PFSK-1 (cell line): ENCODE measurements at regions not wholly inside any gene's neighbourhood (a gene's known extent, or its start where the extent isn't known, plus 50 kb on each side); places are given as distances from the start of the nearest gene placed in this dataset.

Source experiments
- FOXP2 ChIP-seq: optimal IDR thresholded peaks from 2 replicates; pipeline ENCODE3; 2011; ENCODE audit warnings: borderline replicate concordance, control low read depth, inconsistent platforms; ENCODE audit not compliant: insufficient read depth; ENCODE audit errors: extremely low read length, extremely low read depth
- POLR2AphosphoS5 ChIP-seq: IDR thresholded peaks from 2 replicates; pipeline ENCODE4 v1.6.1; 2012; ENCODE audit warnings: low read depth, mild to moderate bottlenecking, control low read depth, low read length, moderate library complexity
- SIN3A ChIP-seq: IDR thresholded peaks from 2 replicates; pipeline ENCODE4 v1.6.1; 2012; ENCODE audit warnings: mild to moderate bottlenecking, low read length, moderate library complexity, borderline replicate concordance; ENCODE audit not compliant: insufficient read depth
- TAF1 ChIP-seq: IDR thresholded peaks from 2 replicates; pipeline ENCODE4 v1.6.1; 2012; ENCODE audit warnings: low read length, control low read depth, borderline replicate concordance; ENCODE audit not compliant: insufficient read depth
- TF ChIP-seq, protein P1 (sequence below), 2 experiments: IDR thresholded peaks; 2 replicates each; pipeline versions ENCODE4 v1.6.1 to v1.8.0; 2011 to 2012; ENCODE audit warnings: low read depth in 2 of 2, low read length in 2 of 2, control low read depth in 1 of 2, inconsistent platforms in 1 of 2, mild to moderate bottlenecking in 1 of 2, moderate library complexity in 1 of 2; ENCODE audit not compliant: insufficient read depth in 1 of 2

GRCh38 chr5:73321757-73322436 lies 126.7 kb downstream of the FOXD1 start:
- TF ChIP-seq POLR2AphosphoS5 (no peak), TAF1 (no peak), SIN3A (no peak), FOXP2 (no peak)
- TF ChIP-seq, protein P1, sequence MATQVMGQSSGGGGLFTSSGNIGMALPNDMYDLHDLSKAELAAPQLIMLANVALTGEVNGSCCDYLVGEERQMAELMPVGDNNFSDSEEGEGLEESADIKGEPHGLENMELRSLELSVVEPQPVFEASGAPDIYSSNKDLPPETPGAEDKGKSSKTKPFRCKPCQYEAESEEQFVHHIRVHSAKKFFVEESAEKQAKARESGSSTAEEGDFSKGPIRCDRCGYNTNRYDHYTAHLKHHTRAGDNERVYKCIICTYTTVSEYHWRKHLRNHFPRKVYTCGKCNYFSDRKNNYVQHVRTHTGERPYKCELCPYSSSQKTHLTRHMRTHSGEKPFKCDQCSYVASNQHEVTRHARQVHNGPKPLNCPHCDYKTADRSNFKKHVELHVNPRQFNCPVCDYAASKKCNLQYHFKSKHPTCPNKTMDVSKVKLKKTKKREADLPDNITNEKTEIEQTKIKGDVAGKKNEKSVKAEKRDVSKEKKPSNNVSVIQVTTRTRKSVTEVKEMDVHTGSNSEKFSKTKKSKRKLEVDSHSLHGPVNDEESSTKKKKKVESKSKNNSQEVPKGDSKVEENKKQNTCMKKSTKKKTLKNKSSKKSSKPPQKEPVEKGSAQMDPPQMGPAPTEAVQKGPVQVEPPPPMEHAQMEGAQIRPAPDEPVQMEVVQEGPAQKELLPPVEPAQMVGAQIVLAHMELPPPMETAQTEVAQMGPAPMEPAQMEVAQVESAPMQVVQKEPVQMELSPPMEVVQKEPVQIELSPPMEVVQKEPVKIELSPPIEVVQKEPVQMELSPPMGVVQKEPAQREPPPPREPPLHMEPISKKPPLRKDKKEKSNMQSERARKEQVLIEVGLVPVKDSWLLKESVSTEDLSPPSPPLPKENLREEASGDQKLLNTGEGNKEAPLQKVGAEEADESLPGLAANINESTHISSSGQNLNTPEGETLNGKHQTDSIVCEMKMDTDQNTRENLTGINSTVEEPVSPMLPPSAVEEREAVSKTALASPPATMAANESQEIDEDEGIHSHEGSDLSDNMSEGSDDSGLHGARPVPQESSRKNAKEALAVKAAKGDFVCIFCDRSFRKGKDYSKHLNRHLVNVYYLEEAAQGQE (IDR thresholded peaks at IDR 0.05; ENCODE audit: insufficient read depth in 1 of 2, low read depth in 2 of 2, low read length in 2 of 2) = no peak
